OCI-LY1 (cell line): ENCODE measurements at regions not wholly inside any gene's neighbourhood (a gene's known extent, or its start where the extent isn't known, plus 50 kb on each side); places are given as distances from the start of the nearest gene placed in this dataset.

ENCODE experiments used
- EZH2 ChIP-seq: fragments of 200-600 bp; sonication (generic), shearing (Covaris generic); IDR thresholded peaks from 2 replicates; pipeline ENCODE4 v1.8.0; 2017; ENCODE audit warnings: borderline replicate concordance, mixed run types, mild to moderate bottlenecking, antibody characterized with exemption, low read length, moderate library complexity, mixed read lengths
- TF ChIP-seq, protein P1 (sequence below): fragments of 200-600 bp; sonication (generic), shearing (Covaris generic); IDR thresholded peaks from 2 replicates; pipeline ENCODE4 v1.5.1; 2017; ENCODE audit warnings: mild to moderate bottlenecking, antibody characterized with exemption, low read length, moderate library complexity, mixed read lengths

DNA sequence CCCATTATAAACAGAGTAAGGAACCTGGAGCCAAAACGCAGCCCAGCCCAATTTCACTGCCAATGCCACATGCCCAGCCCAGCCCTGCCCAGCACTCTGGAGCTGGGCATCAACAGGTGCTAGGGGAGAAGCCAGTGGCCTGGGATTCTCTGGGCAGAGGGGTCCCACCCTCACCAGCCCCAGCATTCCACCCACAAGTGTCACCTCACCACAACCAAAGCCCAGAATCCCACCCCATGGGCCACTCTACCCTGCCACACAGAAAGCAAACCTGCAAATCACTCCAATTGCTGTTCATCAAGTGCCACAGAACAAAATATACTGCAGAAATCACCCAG is 102.5 kb upstream of the CDH5 start:
- TF ChIP-seq, protein P1, sequence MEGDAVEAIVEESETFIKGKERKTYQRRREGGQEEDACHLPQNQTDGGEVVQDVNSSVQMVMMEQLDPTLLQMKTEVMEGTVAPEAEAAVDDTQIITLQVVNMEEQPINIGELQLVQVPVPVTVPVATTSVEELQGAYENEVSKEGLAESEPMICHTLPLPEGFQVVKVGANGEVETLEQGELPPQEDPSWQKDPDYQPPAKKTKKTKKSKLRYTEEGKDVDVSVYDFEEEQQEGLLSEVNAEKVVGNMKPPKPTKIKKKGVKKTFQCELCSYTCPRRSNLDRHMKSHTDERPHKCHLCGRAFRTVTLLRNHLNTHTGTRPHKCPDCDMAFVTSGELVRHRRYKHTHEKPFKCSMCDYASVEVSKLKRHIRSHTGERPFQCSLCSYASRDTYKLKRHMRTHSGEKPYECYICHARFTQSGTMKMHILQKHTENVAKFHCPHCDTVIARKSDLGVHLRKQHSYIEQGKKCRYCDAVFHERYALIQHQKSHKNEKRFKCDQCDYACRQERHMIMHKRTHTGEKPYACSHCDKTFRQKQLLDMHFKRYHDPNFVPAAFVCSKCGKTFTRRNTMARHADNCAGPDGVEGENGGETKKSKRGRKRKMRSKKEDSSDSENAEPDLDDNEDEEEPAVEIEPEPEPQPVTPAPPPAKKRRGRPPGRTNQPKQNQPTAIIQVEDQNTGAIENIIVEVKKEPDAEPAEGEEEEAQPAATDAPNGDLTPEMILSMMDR: no peak
- TF ChIP-seq EZH2: no peak
